ENCODE measurements at regions not wholly inside any gene's neighbourhood (a gene's known extent, or its start where the extent isn't known, plus 50 kb on each side); places are given as distances from the start of the nearest gene placed in this dataset.

DNA sequence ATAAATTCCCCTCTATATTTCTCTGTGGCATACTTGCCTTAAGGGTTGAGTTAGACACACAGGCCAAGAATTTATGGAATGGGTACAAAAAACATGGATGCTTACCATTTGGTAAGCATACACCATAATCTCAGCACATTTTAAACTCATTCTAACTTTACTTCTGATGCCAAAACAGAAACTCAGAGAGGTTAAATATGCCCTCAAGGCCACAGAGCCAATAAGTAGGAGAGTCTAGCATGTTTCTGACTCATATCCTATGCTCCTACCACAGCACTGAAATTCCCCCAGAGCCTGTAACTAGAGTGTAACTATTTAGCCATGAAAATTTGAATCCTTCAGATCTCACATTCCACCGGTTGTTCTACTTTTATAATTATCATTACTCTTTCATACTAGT is 559.7 kb downstream of the ACTL7B start:
- Mint-ChIP-seq H3K27ac (no peak overlapping the region), H3K27me3 (peaks cover 8% of the 10 kb centered on the region), H3K4me3 (no peak overlapping the region), H3K4me1 (no peaks in the 10 kb centered on the region), H3K9me3 (ENCODE audit: insufficient read depth) (no peaks in the 10 kb centered on the region)
- H3K27ac ChIP-seq (ENCODE audit: low read length in 2 of 2), result no peak overlapping the region
- no peaks in the 10 kb centered on the region for H4K20me1 ChIP-seq (ENCODE audit: control insufficient read depth, insufficient read depth, low read length, poor library complexity, severe bottlenecking)
- ATAC-seq (ENCODE audit: low read depth) (no peak), DNase-seq (no peak)
- H3K79me2 ChIP-seq (ENCODE audit: control insufficient read depth, insufficient read depth, low read length), result no peaks in the 10 kb centered on the region
- no CpG with 5 or more reads among the region's 1 CpG for WGBS (ENCODE audit: insufficient coverage)
- no peak overlapping the region for H2AFZ ChIP-seq (ENCODE audit: insufficient read depth, low read depth, low read length, poor library complexity, severe bottlenecking)
- H3K9ac ChIP-seq (ENCODE audit: low read length), result no peak overlapping the region
- ChIA-PET POLR2A (no interaction called here), CTCF (no interaction called here)
- no peaks in the 10 kb centered on the region for H3K4me1 ChIP-seq (ENCODE audit: control insufficient read depth in 2 of 2, insufficient read depth in 2 of 2, low read length in 2 of 2)
- intact Hi-C loops (cut with micrococcal nuclease), result no loop called here
- no peaks in the 10 kb centered on the region for H3K36me3 ChIP-seq (replicated peaks in 1 of 2; ENCODE audit: control extremely low read depth in 1 of 2, control insufficient read depth in 1 of 2, extremely low read depth in 1 of 2, insufficient read depth in 2 of 2, low read length in 1 of 2)
- no peak overlapping the region for H3K4me2 ChIP-seq (replicated peaks; ENCODE audit: low read depth, low read length, poor library complexity, severe bottlenecking)
- no peaks in the 10 kb centered on the region for H3K27me3 ChIP-seq (replicated peaks in 1 of 4; ENCODE audit: control extremely low read depth in 1 of 4, control insufficient read depth in 3 of 4, insufficient read depth in 4 of 4, low read length in 3 of 4)
- TF ChIP-seq, protein P1, sequence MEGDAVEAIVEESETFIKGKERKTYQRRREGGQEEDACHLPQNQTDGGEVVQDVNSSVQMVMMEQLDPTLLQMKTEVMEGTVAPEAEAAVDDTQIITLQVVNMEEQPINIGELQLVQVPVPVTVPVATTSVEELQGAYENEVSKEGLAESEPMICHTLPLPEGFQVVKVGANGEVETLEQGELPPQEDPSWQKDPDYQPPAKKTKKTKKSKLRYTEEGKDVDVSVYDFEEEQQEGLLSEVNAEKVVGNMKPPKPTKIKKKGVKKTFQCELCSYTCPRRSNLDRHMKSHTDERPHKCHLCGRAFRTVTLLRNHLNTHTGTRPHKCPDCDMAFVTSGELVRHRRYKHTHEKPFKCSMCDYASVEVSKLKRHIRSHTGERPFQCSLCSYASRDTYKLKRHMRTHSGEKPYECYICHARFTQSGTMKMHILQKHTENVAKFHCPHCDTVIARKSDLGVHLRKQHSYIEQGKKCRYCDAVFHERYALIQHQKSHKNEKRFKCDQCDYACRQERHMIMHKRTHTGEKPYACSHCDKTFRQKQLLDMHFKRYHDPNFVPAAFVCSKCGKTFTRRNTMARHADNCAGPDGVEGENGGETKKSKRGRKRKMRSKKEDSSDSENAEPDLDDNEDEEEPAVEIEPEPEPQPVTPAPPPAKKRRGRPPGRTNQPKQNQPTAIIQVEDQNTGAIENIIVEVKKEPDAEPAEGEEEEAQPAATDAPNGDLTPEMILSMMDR (IDR thresholded peaks at IDR 0.05), result no peak
- TF ChIP-seq EZH2 (IDR thresholded peaks at IDR 0.05; ENCODE audit: borderline replicate concordance, insufficient read depth, low read depth, low read length, poor library complexity, severe bottlenecking), result no peak
- no peak overlapping the region for H3K4me3 ChIP-seq (ENCODE audit: control extremely low read depth in 1 of 5, extremely low read depth in 1 of 5, insufficient read depth in 1 of 5, low read depth in 2 of 5, low read length in 4 of 5)
- no peaks in the 10 kb centered on the region for H3K9me3 ChIP-seq (ENCODE audit: control extremely low read depth in 1 of 3, control insufficient read depth in 2 of 3, insufficient read depth in 1 of 3, low read length in 2 of 3)

DNA sequence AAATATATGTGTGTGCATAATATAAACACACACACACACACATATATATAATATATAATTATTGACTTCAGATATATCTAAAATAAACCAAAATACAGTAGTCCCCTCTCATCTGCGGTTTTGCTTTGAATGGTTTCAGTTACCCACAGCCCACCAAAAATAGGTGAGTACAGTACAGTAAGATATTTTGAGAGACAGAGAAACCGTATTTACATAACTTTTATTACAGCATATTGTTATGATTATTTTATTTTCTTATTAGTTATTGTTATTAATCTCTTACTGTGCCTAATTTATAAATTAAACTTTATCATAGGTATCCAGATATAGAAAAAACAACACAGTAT is 564.2 kb downstream of the ACTL7B start:
- Histone ChIP-seq H3K4me3 (ENCODE audit: control extremely low read depth in 1 of 5, extremely low read depth in 1 of 5, insufficient read depth in 1 of 5, low read depth in 2 of 5, low read length in 4 of 5) (no peak overlapping the region), H3K79me2 (ENCODE audit: control insufficient read depth, insufficient read depth, low read length) (no peaks in the 10 kb centered on the region), H3K27ac (ENCODE audit: low read length in 2 of 2) (no peak overlapping the region), H3K4me2 (replicated peaks; ENCODE audit: low read depth, low read length, poor library complexity, severe bottlenecking) (no peak overlapping the region), H3K36me3 (replicated peaks in 1 of 2; ENCODE audit: control extremely low read depth in 1 of 2, control insufficient read depth in 1 of 2, extremely low read depth in 1 of 2, insufficient read depth in 2 of 2, low read length in 1 of 2) (no peaks in the 10 kb centered on the region), H3K9me3 (ENCODE audit: control extremely low read depth in 1 of 3, control insufficient read depth in 2 of 3, insufficient read depth in 1 of 3, low read length in 2 of 3) (no peaks in the 10 kb centered on the region), H3K27me3 (replicated peaks in 1 of 4; ENCODE audit: control extremely low read depth in 1 of 4, control insufficient read depth in 3 of 4, insufficient read depth in 4 of 4, low read length in 3 of 4) (no peaks in the 10 kb centered on the region), H2AFZ (ENCODE audit: insufficient read depth, low read depth, low read length, poor library complexity, severe bottlenecking) (no peak overlapping the region), H3K9ac (ENCODE audit: low read length) (no peak overlapping the region), H4K20me1 (ENCODE audit: control insufficient read depth, insufficient read depth, low read length, poor library complexity, severe bottlenecking) (no peaks in the 10 kb centered on the region), H3K4me1 (ENCODE audit: control insufficient read depth in 2 of 2, insufficient read depth in 2 of 2, low read length in 2 of 2) (no peaks in the 10 kb centered on the region)
- H3K27me3 Mint-ChIP-seq, result peaks cover 8% of the 10 kb centered on the region
- ATAC-seq (ENCODE audit: low read depth) (no peak), DNase-seq (no peak)
- ChIA-PET CTCF (no interaction called here), POLR2A (no interaction called here)
- intact Hi-C loops (cut with micrococcal nuclease), result no loop called here
- WGBS (ENCODE audit: insufficient coverage), result no CpG with 5 or more reads among the region's 2 CpGs
- H3K4me1 Mint-ChIP-seq, result no peaks in the 10 kb centered on the region
- TF ChIP-seq, protein P1 (IDR thresholded peaks at IDR 0.05), result no peak
- no peak for TF ChIP-seq EZH2 (IDR thresholded peaks at IDR 0.05; ENCODE audit: borderline replicate concordance, insufficient read depth, low read depth, low read length, poor library complexity, severe bottlenecking)
- no peak overlapping the region for H3K27ac Mint-ChIP-seq
- H3K9me3 Mint-ChIP-seq (ENCODE audit: insufficient read depth), result no peaks in the 10 kb centered on the region
- no peak overlapping the region for H3K4me3 Mint-ChIP-seq

Measured in B cell (primary cell).